PFSK-1 (cell line): ENCODE measurements at regions not wholly inside any gene's neighbourhood (a gene's known extent, or its start where the extent isn't known, plus 50 kb on each side); places are given as distances from the start of the nearest gene placed in this dataset.

Source experiments
- FOXP2 ChIP-seq: optimal IDR thresholded peaks from 2 replicates; pipeline ENCODE3; 2011; ENCODE audit warnings: borderline replicate concordance, control low read depth, inconsistent platforms; ENCODE audit not compliant: insufficient read depth; ENCODE audit errors: extremely low read length, extremely low read depth
- POLR2AphosphoS5 ChIP-seq: IDR thresholded peaks from 2 replicates; pipeline ENCODE4 v1.6.1; 2012; ENCODE audit warnings: low read depth, mild to moderate bottlenecking, control low read depth, low read length, moderate library complexity
- SIN3A ChIP-seq: IDR thresholded peaks from 2 replicates; pipeline ENCODE4 v1.6.1; 2012; ENCODE audit warnings: mild to moderate bottlenecking, low read length, moderate library complexity, borderline replicate concordance; ENCODE audit not compliant: insufficient read depth
- TAF1 ChIP-seq: IDR thresholded peaks from 2 replicates; pipeline ENCODE4 v1.6.1; 2012; ENCODE audit warnings: low read length, control low read depth, borderline replicate concordance; ENCODE audit not compliant: insufficient read depth
- TF ChIP-seq, protein P1 (sequence below), 2 experiments: IDR thresholded peaks; 2 replicates each; pipeline versions ENCODE4 v1.6.1 to v1.8.0; 2011 to 2012; ENCODE audit warnings: low read depth in 2 of 2, low read length in 2 of 2, control low read depth in 1 of 2, inconsistent platforms in 1 of 2, mild to moderate bottlenecking in 1 of 2, moderate library complexity in 1 of 2; ENCODE audit not compliant: insufficient read depth in 1 of 2

GRCh38 chr4:110778521-110778920 lies 155.6 kb upstream of the PITX2 start:
- TF ChIP-seq TAF1, result no peak

DNA sequence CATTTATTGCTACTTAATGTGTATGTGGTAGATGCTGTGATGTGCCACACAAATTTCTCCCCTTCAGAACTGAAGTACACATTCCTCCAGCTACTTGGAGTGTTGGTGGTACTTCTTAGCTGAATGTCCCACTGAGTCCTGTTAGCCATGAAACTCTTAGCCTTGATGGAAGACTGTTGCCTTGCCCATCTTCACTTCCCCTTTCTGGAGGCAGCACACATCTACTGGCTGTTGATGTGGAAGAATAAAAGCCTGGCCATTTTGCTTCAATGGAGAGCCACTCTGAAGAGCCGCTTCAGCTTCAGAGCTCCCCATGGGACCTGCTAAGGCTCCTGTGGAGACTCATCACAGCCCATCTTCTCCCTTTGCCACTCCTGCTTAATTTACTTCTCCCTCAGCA lies 157.7 kb upstream of the PITX2 start:
- TF ChIP-seq TAF1, result no peak
- TF ChIP-seq, protein P1, sequence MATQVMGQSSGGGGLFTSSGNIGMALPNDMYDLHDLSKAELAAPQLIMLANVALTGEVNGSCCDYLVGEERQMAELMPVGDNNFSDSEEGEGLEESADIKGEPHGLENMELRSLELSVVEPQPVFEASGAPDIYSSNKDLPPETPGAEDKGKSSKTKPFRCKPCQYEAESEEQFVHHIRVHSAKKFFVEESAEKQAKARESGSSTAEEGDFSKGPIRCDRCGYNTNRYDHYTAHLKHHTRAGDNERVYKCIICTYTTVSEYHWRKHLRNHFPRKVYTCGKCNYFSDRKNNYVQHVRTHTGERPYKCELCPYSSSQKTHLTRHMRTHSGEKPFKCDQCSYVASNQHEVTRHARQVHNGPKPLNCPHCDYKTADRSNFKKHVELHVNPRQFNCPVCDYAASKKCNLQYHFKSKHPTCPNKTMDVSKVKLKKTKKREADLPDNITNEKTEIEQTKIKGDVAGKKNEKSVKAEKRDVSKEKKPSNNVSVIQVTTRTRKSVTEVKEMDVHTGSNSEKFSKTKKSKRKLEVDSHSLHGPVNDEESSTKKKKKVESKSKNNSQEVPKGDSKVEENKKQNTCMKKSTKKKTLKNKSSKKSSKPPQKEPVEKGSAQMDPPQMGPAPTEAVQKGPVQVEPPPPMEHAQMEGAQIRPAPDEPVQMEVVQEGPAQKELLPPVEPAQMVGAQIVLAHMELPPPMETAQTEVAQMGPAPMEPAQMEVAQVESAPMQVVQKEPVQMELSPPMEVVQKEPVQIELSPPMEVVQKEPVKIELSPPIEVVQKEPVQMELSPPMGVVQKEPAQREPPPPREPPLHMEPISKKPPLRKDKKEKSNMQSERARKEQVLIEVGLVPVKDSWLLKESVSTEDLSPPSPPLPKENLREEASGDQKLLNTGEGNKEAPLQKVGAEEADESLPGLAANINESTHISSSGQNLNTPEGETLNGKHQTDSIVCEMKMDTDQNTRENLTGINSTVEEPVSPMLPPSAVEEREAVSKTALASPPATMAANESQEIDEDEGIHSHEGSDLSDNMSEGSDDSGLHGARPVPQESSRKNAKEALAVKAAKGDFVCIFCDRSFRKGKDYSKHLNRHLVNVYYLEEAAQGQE (IDR thresholded peaks at IDR 0.05; ENCODE audit: insufficient read depth in 1 of 2, low read depth in 2 of 2, low read length in 2 of 2), result no peak
- no peak for TF ChIP-seq POLR2AphosphoS5
- TF ChIP-seq FOXP2, result no peak
- no peak for TF ChIP-seq SIN3A

- TF ChIP-seq, protein P1 (IDR thresholded peaks at IDR 0.05; ENCODE audit: insufficient read depth in 1 of 2, low read depth in 2 of 2, low read length in 2 of 2), result no peak
- TF ChIP-seq SIN3A, result no peak
- no peak for TF ChIP-seq POLR2AphosphoS5
- TF ChIP-seq TAF1, result no peak
- TF ChIP-seq FOXP2, result no peak
Measured at GRCh38 chr4:110781944-110782343, 159.1 kb upstream of the PITX2 start.

GRCh38 chr4:110787109-110787508 lies 164.2 kb upstream of the PITX2 start:
- TF ChIP-seq SIN3A (no peak), TAF1 (no peak), FOXP2 (no peak), POLR2AphosphoS5 (no peak)
- TF ChIP-seq, protein P1 (IDR thresholded peaks at IDR 0.05; ENCODE audit: insufficient read depth in 1 of 2, low read depth in 2 of 2, low read length in 2 of 2), result no peak

DNA sequence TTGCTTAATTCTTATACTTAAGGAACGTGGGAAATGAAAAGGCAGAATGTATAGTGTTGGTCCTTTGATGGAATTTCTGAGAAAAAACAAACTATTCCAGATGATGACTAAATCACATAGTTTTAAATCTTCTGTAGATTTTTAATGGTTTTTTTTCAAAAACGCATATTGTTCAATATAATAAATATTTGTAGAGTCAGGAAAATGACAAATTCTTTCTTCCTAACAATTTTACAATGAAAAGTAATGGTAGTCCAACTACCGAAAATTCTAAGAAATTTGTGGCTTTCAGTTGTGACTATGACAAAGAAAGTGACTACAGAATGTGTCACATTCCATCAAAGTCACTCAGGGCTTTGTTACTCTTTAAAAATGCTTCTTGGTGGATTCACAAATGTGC lies 164.8 kb upstream of the PITX2 start:
- TF ChIP-seq FOXP2 (no peak), TAF1 (no peak), POLR2AphosphoS5 (no peak), SIN3A (no peak)
- TF ChIP-seq, protein P1 (IDR thresholded peaks at IDR 0.05; ENCODE audit: insufficient read depth in 1 of 2, low read depth in 2 of 2, low read length in 2 of 2), result no peak
